Suprapubic skin (tissue), 4 donors: ENCODE measurements at regions not wholly inside any gene's neighbourhood (a gene's known extent, or its start where the extent isn't known, plus 50 kb on each side); places are given as distances from the start of the nearest gene placed in this dataset.
A peak's percentile ranks its signal among the peaks of the same experiment; 100 is the strongest.

Source experiments
- DNase-seq, 2 donors: peaks; one replicate each; pipeline ENCODE4 v3.0.0-alpha.2; 2019; ENCODE audit warnings: low spot score in 2 of 2
- H3K27ac ChIP-seq: fragments of 200-600 bp; sonication (generic); one replicate; pipeline ENCODE4 v1.5.1; 2019
- H3K27me3 ChIP-seq: fragments of 200-600 bp; sonication (generic); one replicate; pipeline ENCODE4 v1.5.1; 2019
- H3K36me3 ChIP-seq: fragments of 200-600 bp; sonication (generic); one replicate; pipeline ENCODE4 v1.5.1; 2019
- H3K4me1 ChIP-seq: fragments of 200-600 bp; sonication (generic); one replicate; pipeline ENCODE4 v1.5.1; 2019
- H3K4me3 ChIP-seq: fragments of 200-600 bp; sonication (generic); one replicate; pipeline ENCODE4 v1.5.1; 2019; ENCODE audit warnings: mild to moderate bottlenecking
- H3K9me3 ChIP-seq: fragments of 200-600 bp; sonication (generic); one replicate; pipeline ENCODE4 v1.5.1; 2019
- EP300 ChIP-seq: sonication (generic); formaldehyde crosslinking; IDR thresholded peaks from one replicate; pipeline ENCODE4 v1.6.1; 2017; ENCODE audit warnings: antibody characterized with exemption
- POLR2A ChIP-seq, 2 donors: fragments of 450-650 bp; IDR thresholded peaks; one replicate each; pipeline ENCODE4 v1.6.1; 2017; ENCODE audit warnings: antibody characterized with exemption in 2 of 2, mild to moderate bottlenecking in 2 of 2, moderate library complexity in 2 of 2
- POLR2AphosphoS5 ChIP-seq, 3 donors: sonication (generic); formaldehyde crosslinking; IDR thresholded peaks; one replicate each; pipeline ENCODE4 v1.6.1; 2017; ENCODE audit warnings: antibody characterized with exemption in 3 of 3
- WGBS: methylation state at CpG from one replicate; pipeline ENCODE4 v1.1.5; 2018; 5-methylcytosine and 5-hydroxymethylcytosine counted together
- TF ChIP-seq, protein P1 (sequence below), 2 donors: fragments of 200-600 bp in 1 of 2; fragments of 450-650 bp in 1 of 2; sonication (generic) in 1 of 2; IDR thresholded peaks; one replicate each; pipeline ENCODE4 v1.5.1; 2016 to 2019; ENCODE audit warnings: antibody characterized with exemption in 2 of 2, mild to moderate bottlenecking in 1 of 2, moderate library complexity in 1 of 2

DNA sequence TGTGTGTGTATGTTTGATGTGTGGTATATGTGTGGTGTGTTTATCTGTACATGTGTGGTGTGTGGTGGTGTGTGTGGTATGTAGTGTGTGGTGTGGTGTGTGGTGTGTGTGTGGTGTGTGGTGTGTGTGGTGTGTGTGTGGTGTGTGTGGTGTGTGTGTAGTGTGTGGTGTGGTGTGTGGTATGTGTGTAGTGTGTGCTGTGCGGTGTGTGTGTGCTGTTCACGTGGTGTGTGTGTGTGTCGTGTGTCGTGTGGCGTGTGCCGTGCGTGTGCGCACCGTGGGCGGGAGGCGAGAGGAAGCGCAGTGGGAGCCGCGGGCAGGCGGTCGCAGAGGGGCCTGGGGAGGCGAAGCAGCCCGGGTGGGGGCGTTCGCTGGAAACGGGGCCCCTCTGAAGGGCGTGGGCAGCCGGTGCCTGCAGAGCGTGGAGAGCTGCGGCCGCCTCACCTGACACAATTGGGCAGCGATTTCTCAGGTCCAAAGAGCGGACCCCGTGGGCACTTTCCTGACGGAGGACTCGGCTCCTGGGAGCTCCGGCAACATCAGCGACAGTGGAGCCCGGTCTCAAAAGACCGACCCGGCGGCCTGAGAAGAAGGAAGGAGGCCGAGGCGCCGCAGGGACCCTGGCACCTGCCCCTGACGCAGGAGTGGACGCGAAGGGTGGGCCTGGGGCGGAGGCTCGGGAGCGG is 741.1 kb upstream of the SALL3 start:
- Histone ChIP-seq H3K27ac (no peak overlapping the region), H3K27me3 (no peaks in the 10 kb centered on the region), H3K36me3 (no peaks in the 10 kb centered on the region), H3K4me3 (no peak overlapping the region), H3K4me1 (peaks cover 9% of the 10 kb centered on the region), H3K9me3 (no peaks in the 10 kb centered on the region)
- no peak for DNase-seq
- WGBS: 95% methylated on average over 45 of the region's 46 CpGs
- TF ChIP-seq POLR2A (IDR thresholded peaks at IDR 0.05) (no peak), POLR2AphosphoS5 (IDR thresholded peaks at IDR 0.05) (no peak), EP300 (no peak)
- TF ChIP-seq, protein P1, sequence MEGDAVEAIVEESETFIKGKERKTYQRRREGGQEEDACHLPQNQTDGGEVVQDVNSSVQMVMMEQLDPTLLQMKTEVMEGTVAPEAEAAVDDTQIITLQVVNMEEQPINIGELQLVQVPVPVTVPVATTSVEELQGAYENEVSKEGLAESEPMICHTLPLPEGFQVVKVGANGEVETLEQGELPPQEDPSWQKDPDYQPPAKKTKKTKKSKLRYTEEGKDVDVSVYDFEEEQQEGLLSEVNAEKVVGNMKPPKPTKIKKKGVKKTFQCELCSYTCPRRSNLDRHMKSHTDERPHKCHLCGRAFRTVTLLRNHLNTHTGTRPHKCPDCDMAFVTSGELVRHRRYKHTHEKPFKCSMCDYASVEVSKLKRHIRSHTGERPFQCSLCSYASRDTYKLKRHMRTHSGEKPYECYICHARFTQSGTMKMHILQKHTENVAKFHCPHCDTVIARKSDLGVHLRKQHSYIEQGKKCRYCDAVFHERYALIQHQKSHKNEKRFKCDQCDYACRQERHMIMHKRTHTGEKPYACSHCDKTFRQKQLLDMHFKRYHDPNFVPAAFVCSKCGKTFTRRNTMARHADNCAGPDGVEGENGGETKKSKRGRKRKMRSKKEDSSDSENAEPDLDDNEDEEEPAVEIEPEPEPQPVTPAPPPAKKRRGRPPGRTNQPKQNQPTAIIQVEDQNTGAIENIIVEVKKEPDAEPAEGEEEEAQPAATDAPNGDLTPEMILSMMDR (IDR thresholded peaks at IDR 0.05): no peak

DNA sequence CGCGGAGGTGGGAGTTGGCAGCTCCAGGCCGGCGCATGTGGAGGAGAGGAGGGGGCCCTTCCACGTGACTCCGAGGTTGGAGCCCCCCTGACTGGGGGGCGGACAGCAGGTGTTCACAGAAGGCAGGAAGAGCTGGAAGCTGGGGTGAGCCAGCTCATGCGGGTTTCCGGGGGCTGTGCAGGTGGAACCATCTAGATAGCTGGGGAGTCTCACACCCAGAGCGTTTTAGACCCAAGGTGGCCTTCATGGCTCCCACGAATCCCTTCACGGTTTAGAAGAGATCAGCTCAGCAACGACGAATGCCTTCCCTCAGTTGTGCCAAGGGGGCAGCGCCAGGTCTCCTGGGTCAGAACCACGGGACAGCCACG is 740.5 kb upstream of the SALL3 start:
- DNase-seq: no peak
- H3K4me1 ChIP-seq: peaks cover 9% of the 10 kb centered on the region
- no peaks in the 10 kb centered on the region for H3K9me3 ChIP-seq
- no peaks in the 10 kb centered on the region for H3K27me3 ChIP-seq
- no peaks in the 10 kb centered on the region for H3K36me3 ChIP-seq
- no peak overlapping the region for H3K27ac ChIP-seq
- H3K4me3 ChIP-seq: no peak overlapping the region
- no peak for TF ChIP-seq POLR2AphosphoS5 (IDR thresholded peaks at IDR 0.05)
- TF ChIP-seq POLR2A (IDR thresholded peaks at IDR 0.05): no peak
- TF ChIP-seq, protein P1 (IDR thresholded peaks at IDR 0.05): no peak
- no peak for TF ChIP-seq EP300
- WGBS: 80% methylated on average over 15 of the region's 17 CpGs

DNA sequence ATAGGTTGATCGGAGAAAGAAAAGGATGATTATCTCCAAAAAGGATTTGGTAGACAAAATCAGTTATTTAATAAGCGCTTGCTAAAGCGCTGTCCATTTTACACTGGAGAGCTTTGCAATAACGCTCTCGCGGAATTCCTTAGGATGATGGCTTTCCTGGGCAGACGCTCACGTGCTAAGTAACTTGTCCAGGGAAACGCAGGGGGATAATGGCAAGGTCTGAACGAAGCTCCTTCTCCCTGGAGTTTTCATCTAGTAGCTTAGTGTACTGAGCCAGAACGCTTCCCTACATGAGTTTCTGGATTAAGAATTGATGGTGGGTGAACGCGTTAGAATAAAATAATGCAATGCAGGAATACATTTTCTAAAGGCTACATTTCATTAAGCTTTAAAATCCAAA is 739.5 kb upstream of the SALL3 start:
- H3K4me3 ChIP-seq: no peak overlapping the region
- no peaks in the 10 kb centered on the region for H3K27me3 ChIP-seq
- H3K36me3 ChIP-seq: no peaks in the 10 kb centered on the region
- no peak for TF ChIP-seq EP300
- TF ChIP-seq POLR2A (IDR thresholded peaks at IDR 0.05): no peak
- H3K9me3 ChIP-seq: no peaks in the 10 kb centered on the region
- WGBS: 92% methylated on average over 13 of the region's 13 CpGs
- no peak for DNase-seq
- peaks cover 9% of the 10 kb centered on the region for H3K4me1 ChIP-seq
- no peak overlapping the region for H3K27ac ChIP-seq

DNA sequence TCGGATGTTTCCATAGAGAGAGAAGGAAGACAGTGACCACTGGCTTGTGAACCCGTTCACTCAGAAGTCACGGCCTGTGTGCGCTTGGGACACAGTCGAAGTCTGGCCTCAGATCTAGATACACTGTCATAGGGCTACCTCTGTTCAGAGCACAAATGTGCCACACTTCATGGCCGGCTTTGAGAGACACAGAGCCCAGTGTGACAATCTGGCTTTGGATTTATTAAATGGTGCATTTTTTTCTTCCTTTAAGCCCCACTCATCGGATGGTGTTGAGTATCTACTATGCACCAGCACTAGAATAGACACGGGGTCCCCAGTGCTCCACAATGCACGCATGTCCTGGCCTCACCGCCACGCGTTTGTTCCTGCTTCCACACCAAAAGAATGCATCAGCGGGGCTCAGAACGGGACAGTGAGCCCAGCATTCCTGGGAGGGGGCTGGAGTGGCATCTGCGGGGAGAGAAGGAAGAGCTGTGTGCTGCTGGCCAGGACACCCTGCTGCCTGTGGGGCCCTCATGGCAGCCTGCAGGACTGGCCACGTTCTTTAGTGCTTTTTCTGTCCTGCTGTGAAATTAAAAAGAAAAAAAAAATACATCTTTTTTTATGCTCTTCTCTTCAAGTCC is 738.9 kb upstream of the SALL3 start:
- Histone ChIP-seq H3K9me3 (no peaks in the 10 kb centered on the region), H3K27ac (no peak overlapping the region), H3K4me3 (no peak overlapping the region), H3K36me3 (no peaks in the 10 kb centered on the region), H3K27me3 (no peaks in the 10 kb centered on the region), H3K4me1 (peaks cover 9% of the 10 kb centered on the region)
- TF ChIP-seq, protein P1 (IDR thresholded peaks at IDR 0.05): no peak
- TF ChIP-seq POLR2A (IDR thresholded peaks at IDR 0.05) (no peak), EP300 (no peak), POLR2AphosphoS5 (IDR thresholded peaks at IDR 0.05) (no peak)
- no peak for DNase-seq
- 74% methylated on average over 16 of the region's 16 CpGs for WGBS

DNA sequence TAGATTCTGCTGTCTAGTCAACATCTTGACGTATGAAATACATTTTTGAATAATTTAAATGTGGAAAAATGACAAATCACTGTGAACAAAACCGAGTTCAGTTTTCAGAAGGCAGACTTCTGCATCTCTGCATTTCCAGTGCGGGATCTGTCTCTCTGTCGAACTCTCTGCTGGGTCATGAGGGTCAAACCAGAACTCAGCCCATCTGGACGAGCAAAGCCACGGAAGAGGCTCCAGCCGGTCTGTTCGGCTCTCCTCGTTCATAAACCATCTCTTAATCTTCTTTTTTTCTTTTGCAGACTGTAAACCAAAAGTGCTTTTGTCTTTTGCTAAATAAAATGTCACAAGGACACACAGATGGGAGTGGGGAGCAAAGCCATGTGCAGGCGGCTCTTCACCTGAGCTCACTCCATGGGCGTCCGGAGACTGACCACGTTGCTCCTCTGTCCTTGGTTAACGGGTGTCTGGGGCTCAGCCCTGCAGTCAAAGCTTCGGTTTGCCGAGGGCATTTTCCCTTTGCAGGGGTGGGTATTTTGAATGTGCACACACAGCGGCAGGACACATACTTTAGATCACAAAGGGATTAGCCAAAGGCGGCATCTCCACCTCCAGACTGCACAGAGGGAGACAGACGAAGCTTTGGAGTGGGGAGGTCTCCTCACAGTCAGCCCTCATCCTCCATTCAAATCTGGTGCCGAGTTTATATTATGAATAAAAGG is 737.9 kb upstream of the SALL3 start:
- Histone ChIP-seq H3K27ac (peak overlapping the region; percentile 48), H3K9me3 (no peaks in the 10 kb centered on the region), H3K4me3 (peak overlapping the region; percentile 26), H3K4me1 (peaks cover 9% of the 10 kb centered on the region), H3K36me3 (no peaks in the 10 kb centered on the region), H3K27me3 (peaks cover 6% of the 10 kb centered on the region)
- 24% methylated on average over 20 of the region's 20 CpGs for WGBS
- DNase-seq: no peak
- TF ChIP-seq POLR2AphosphoS5 (IDR thresholded peaks at IDR 0.05) (no peak), POLR2A (IDR thresholded peaks at IDR 0.05) (no peak), EP300 (no peak)
- TF ChIP-seq, protein P1 (IDR thresholded peaks at IDR 0.05): no peak
